GM12865 (cell line): ENCODE measurements at regions not wholly inside any gene's neighbourhood (a gene's known extent, or its start where the extent isn't known, plus 50 kb on each side); places are given as distances from the start of the nearest gene placed in this dataset.
A peak's percentile ranks its signal among the peaks of the same experiment; 100 is the strongest.

Experiments used
- DNase-seq: peaks from one replicate; pipeline ENCODE4 v3.0.0; 2010; ENCODE audit warnings: low read depth
- H3K4me3 ChIP-seq: 2 replicates; pipeline ENCODE4 v1.5.1; 2011; ENCODE audit warnings: mild to moderate bottlenecking, low read depth, low read length, control low read depth
- CTCF ChIP-seq: IDR thresholded peaks from 2 replicates; pipeline ENCODE4 v1.5.1; 2011; ENCODE audit warnings: low read length, control low read depth, low read depth, inconsistent platforms; ENCODE audit not compliant: insufficient read depth; ENCODE audit errors: missing control alignments

- no peak overlapping the region for H3K4me3 ChIP-seq
- no peak for DNase-seq
- TF ChIP-seq CTCF: no peak
These were observed 341.5 kb downstream of the CASP12 start for GRCh38 chr11:104556606-104557301.

- no peak for DNase-seq
- no peak overlapping the region for H3K4me3 ChIP-seq
- TF ChIP-seq CTCF: no peak
These were observed 349.2 kb downstream of the CASP12 start for GRCh38 chr11:104549019-104549418.

GRCh38 chr11:104547996-104548661, 350.1 kb downstream of the CASP12 start:
- no peak for TF ChIP-seq CTCF
- DNase-seq: peak; percentile 5
- no peak overlapping the region for H3K4me3 ChIP-seq

GRCh38 chr11:104546501-104546900, 351.8 kb downstream of the CASP12 start:
- H3K4me3 ChIP-seq: no peak overlapping the region
- DNase-seq: no peak
- no peak for TF ChIP-seq CTCF

GRCh38 chr11:104541701-104542100, 356.6 kb downstream of the CASP12 start:
- H3K4me3 ChIP-seq: no peak overlapping the region
- DNase-seq: no peak
- TF ChIP-seq CTCF: no peak

- DNase-seq: no peak
- no peak overlapping the region for H3K4me3 ChIP-seq
- TF ChIP-seq CTCF: no peak
These were observed 359.9 kb downstream of the CASP12 start for GRCh38 chr11:104538313-104538712.
